Activated CD4-positive, alpha-beta T cell treated with anti-CD3 and anti-CD28 coated beads, Interleukin-2, amount 10 ng/mL, durations not matched to agents 24 days and 14 days (primary cell): ENCODE measurements at regions not wholly inside any gene's neighbourhood (a gene's known extent, or its start where the extent isn't known, plus 50 kb on each side); places are given as distances from the start of the nearest gene placed in this dataset.
"Not testable (repeated sequence)": the region's sequence is repeated elsewhere in the genome, so short reads cannot be mapped to it uniquely, and the experiment has no call there.

Source experiments
- DNase-seq: peaks from one replicate; pipeline ENCODE4 v3.0.0; 2022
- H3K27ac Mint-ChIP-seq: one replicate; pipeline ENCODE4 v1.8.0; 2022; ENCODE audit warnings: mild to moderate bottlenecking, mixed read lengths
- H3K27me3 Mint-ChIP-seq: one replicate; pipeline ENCODE4 v1.8.0; 2022; ENCODE audit warnings: mixed read lengths
- H3K36me3 Mint-ChIP-seq: one replicate; pipeline ENCODE4 v1.8.0; 2022; ENCODE audit warnings: low read depth, mild to moderate bottlenecking, mixed read lengths
- H3K4me1 Mint-ChIP-seq: one replicate; pipeline ENCODE4 v1.8.0; 2021; ENCODE audit warnings: mixed read lengths
- H3K4me3 Mint-ChIP-seq: one replicate; pipeline ENCODE4 v1.8.0; 2022; ENCODE audit warnings: mild to moderate bottlenecking, moderate library complexity, mixed read lengths
- H3K9me3 Mint-ChIP-seq: one replicate; pipeline ENCODE4 v1.8.0; 2021; ENCODE audit warnings: mixed read lengths
- intact Hi-C: fragments of 100-400 bp; cut with micrococcal nuclease; formaldehyde crosslinking; loops from one replicate; pipeline ENCODE4 v1.15.1; 2023

GRCh38 chr2:14975381-14975780 is 342.9 kb downstream of the LRATD1 start:
- Mint-ChIP-seq H3K4me3 (no peak overlapping the region), H3K27me3 (peaks cover 14% of the 10 kb centered on the region), H3K4me1 (peaks cover 3% of the 10 kb centered on the region), H3K36me3 (no peaks in the 10 kb centered on the region), H3K9me3 (peaks cover 10% of the 10 kb centered on the region), H3K27ac (no peak overlapping the region)
- no peak for DNase-seq
- intact Hi-C loops: no loop called here

DNA sequence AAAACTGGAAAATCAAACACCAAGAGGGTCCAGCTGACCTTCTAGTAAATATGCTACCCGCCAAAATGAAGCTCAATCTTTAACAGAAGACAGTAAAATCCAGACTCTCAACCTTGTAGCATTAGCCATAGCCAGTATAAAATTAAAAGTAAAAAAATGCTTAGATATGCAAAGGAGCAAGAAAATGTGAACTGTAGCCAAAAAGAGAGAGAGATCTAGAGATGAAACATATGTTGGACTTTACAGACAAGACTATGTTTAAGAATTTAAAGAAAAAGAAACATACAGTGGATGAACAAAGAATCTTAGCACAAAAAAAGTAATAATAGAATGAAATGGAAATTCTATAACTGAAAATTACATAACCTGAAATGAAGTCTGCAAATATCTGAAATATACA is 344.5 kb downstream of the LRATD1 start:
- peaks cover 3% of the 10 kb centered on the region for H3K4me1 Mint-ChIP-seq
- intact Hi-C loops: no loop called here
- H3K4me3 Mint-ChIP-seq: no peak overlapping the region

DNA sequence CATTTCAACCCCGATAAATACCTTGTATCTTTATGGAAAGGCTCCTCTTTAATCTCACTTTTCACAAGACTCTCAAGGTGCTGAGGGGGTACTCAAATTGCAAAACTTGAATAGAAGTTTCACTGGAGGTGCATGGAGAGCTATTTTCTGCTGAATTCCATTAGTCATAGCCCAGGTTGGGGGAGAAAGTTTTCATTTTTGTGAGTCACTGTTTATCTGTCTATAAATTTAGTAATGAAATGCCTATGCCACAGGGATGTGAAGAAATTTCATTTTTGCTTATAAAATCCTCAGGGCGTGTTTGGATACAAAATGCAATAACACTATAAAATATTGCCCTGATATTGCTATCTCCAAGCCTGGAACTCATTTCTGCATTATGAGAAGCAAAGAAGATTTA is 346.3 kb downstream of the LRATD1 start:
- intact Hi-C loops: no loop called here
- Mint-ChIP-seq H3K4me1 (peaks cover 3% of the 10 kb centered on the region), H3K27ac (no peak overlapping the region), H3K27me3 (peaks cover 21% of the 10 kb centered on the region), H3K4me3 (no peak overlapping the region), H3K9me3 (peaks cover 4% of the 10 kb centered on the region), H3K36me3 (no peaks in the 10 kb centered on the region)
- no peak for DNase-seq

More for the DNA sequence above, 344.5 kb downstream of the LRATD1 start:
- Mint-ChIP-seq H3K27ac (no peak overlapping the region), H3K36me3 (no peaks in the 10 kb centered on the region), H3K27me3 (peaks cover 18% of the 10 kb centered on the region), H3K9me3 (peaks cover 5% of the 10 kb centered on the region)
- DNase-seq: no peak

DNA sequence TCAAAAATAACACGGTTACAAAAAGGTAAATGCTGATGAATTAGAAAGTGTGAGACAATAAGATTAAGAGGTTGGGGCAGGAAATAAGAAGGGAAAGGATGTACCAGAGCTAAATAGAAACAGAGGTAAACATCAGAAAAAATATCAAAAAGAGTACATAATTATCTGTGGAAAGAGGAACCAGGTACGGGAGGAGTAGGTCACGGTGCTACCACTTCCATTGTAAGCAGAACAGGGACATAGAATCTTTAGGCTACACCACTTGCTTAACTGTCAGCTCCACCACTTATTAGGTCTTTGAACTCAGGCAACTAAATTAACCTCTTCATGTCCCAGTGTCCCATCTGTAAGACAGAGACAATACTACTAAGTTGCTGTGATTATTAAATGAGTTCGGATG is 350.3 kb downstream of the LRATD1 start:
- Mint-ChIP-seq H3K4me1 (peaks cover 3% of the 10 kb centered on the region), H3K4me3 (no peak overlapping the region), H3K9me3 (peaks cover 4% of the 10 kb centered on the region), H3K36me3 (no peaks in the 10 kb centered on the region), H3K27ac (no peak overlapping the region), H3K27me3 (peaks cover 20% of the 10 kb centered on the region)
- no peak for DNase-seq
- intact Hi-C loops: no loop called here

DNA sequence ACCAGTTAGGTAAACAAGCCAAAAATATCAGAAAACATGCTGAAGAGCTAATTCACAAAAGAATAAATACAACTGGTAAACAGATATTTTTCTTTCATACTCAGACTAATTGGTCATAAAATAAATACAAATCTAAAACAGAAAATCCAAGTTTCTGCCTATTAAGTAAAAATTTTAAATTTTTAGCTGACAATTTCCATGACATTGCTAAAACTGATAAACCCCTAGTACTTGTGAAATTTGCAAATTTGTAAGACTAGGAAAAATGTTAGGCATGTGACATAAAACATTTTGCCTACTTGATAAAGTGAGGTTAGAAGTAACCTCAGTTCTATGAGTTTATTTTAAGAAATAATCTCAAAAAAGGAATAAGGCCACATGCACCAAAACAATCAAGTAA is 356.1 kb downstream of the LRATD1 start:
- Mint-ChIP-seq H3K4me3 (no peak overlapping the region), H3K4me1 (no peaks in the 10 kb centered on the region), H3K9me3 (no peaks in the 10 kb centered on the region), H3K27me3 (peaks cover 10% of the 10 kb centered on the region), H3K36me3 (no peaks in the 10 kb centered on the region), H3K27ac (no peak overlapping the region)
- intact Hi-C loops: no loop called here
- no peak for DNase-seq

DNA sequence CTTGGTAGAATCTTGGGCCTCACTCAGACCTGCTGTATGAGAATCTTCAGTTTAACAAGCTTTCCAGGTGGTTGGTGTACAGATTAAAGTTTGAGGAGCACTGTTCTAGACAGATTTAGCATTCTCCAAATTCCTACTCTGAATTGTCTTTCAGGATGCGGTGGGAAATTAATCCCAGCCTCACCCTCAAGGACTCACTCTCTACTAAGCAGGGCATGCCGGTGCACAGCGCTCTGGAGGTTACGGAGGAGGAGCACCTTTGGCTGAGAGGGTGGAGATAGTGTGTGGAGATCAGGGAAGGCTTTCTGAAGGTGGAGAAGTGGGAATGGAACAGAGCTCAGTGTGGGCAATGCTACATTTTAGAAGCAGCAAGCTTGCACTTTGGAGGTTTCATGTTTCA is 359.2 kb downstream of the LRATD1 start:
- H3K27me3 Mint-ChIP-seq: peaks cover 5% of the 10 kb centered on the region
- H3K4me3 Mint-ChIP-seq: no peak overlapping the region
- H3K4me1 Mint-ChIP-seq: no peaks in the 10 kb centered on the region
- no peaks in the 10 kb centered on the region for H3K36me3 Mint-ChIP-seq
- no peaks in the 10 kb centered on the region for H3K9me3 Mint-ChIP-seq
- DNase-seq: no peak
- intact Hi-C loops: no loop called here
- H3K27ac Mint-ChIP-seq: no peak overlapping the region

DNA sequence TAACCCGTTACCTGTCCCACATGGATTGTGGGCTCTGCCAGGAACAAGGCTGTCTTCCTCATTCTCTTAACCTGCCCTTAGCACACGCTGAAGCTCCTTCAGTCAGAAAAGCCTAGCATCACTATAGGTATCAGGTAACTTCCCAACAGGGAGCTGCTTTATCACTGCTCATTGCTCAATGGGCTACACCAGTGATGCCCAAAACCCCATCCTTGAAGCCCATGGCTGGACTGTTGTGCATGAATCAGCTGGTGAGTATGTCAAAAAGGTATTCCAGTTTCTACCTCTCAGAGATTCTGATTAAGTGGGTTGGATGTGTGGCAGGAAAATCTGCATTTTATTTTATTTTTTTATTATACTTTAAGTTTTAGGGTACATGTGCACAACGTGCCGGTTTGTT is 362.2 kb downstream of the LRATD1 start:
- intact Hi-C loops: no loop called here
- DNase-seq: no peak
- Mint-ChIP-seq H3K4me1 (no peaks in the 10 kb centered on the region), H3K27ac (no peak overlapping the region), H3K36me3 (no peaks in the 10 kb centered on the region), H3K9me3 (no peaks in the 10 kb centered on the region), H3K27me3 (peaks cover 2% of the 10 kb centered on the region), H3K4me3 (no peak overlapping the region)

- H3K27me3 Mint-ChIP-seq: peaks cover 2% of the 10 kb centered on the region
- H3K4me3 Mint-ChIP-seq: no peak overlapping the region
- no peaks in the 10 kb centered on the region for H3K9me3 Mint-ChIP-seq
- H3K36me3 Mint-ChIP-seq: no peaks in the 10 kb centered on the region
- H3K4me1 Mint-ChIP-seq: no peaks in the 10 kb centered on the region
- DNase-seq: no peak
- intact Hi-C loops: no loop called here
- H3K27ac Mint-ChIP-seq: no peak overlapping the region
These were observed 364.0 kb downstream of the LRATD1 start for GRCh38 chr2:14996351-14997014.

GRCh38 chr2:14998546-14998945 is 366.0 kb downstream of the LRATD1 start:
- intact Hi-C loops: no loop called here
- no peak overlapping the region for H3K4me3 Mint-ChIP-seq

DNA sequence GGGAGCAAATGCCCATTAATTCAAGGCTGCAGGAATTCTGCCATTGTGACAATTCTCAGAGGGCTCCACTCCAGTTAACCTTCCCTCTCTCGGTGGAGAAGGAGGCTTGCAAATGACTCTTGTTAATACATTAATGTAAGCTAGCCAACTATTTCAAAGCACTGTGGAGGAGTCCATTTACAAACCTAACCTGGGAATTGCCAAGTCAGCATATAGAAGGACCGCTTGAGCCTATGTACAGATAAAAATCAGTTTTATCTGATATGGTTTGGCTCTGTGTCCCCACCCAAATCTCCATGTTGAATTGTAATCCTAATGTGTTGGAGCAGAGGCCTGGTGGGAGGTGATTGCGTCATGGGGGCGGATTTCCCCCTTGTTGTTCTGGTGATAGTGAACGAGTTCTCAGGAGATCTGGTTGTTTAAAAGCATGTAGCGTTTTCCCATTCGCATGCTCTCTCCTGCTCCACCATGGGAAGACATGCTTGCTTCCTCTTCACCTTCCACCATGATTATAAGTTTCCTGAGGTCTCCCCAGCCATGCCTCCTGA is 366.7 kb downstream of the LRATD1 start:
- Mint-ChIP-seq H3K36me3 (no peaks in the 10 kb centered on the region), H3K4me1 (no peaks in the 10 kb centered on the region), H3K4me3 (no peak overlapping the region), H3K9me3 (no peaks in the 10 kb centered on the region), H3K27me3 (peaks cover 2% of the 10 kb centered on the region), H3K27ac (no peak overlapping the region)
- no peak for DNase-seq
- intact Hi-C loops: no loop called here

More at GRCh38 chr2:14998546-14998945, 366.0 kb downstream of the LRATD1 start:
- peaks cover 2% of the 10 kb centered on the region for H3K27me3 Mint-ChIP-seq
- no peak overlapping the region for H3K27ac Mint-ChIP-seq
- no peaks in the 10 kb centered on the region for H3K9me3 Mint-ChIP-seq
- no peaks in the 10 kb centered on the region for H3K36me3 Mint-ChIP-seq
- H3K4me1 Mint-ChIP-seq: no peaks in the 10 kb centered on the region
- no peak for DNase-seq

DNA sequence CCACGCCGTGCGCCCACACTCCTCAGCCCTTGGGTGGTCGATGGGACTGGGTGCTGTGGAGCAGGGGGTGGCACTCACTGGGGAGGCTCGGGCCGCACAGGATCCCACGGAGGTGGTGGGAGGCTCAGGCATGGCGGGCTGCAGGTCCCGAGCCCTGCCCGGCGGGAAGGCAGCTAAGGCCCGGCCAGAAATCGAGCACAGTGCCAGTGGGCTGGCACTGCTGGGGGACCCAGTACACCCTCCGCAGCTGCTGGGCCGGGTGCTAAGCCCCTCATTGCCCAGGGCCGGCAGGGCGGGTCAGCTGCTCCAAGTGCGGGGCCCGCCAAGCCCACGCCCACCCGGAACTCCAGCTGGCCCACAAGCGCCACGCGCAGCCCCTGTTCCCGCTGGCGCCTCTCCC is 370.0 kb downstream of the LRATD1 start:
- H3K4me3 Mint-ChIP-seq, H3K36me3 Mint-ChIP-seq, H3K4me1 Mint-ChIP-seq, intact Hi-C loops, H3K27me3 Mint-ChIP-seq, DNase-seq, H3K9me3 Mint-ChIP-seq, H3K27ac Mint-ChIP-seq: not testable (repeated sequence)

GRCh38 chr2:15006667-15007066 is 374.1 kb downstream of the LRATD1 start:
- Mint-ChIP-seq H3K4me1 (peaks cover 4% of the 10 kb centered on the region), H3K27me3 (peaks cover 2% of the 10 kb centered on the region), H3K9me3 (peaks cover 6% of the 10 kb centered on the region), H3K4me3 (no peak overlapping the region), H3K27ac (no peak overlapping the region), H3K36me3 (no peaks in the 10 kb centered on the region)
- no peak for DNase-seq
- intact Hi-C loops: no loop called here

GRCh38 chr2:15009681-15010080 is 377.2 kb downstream of the LRATD1 start:
- H3K27ac Mint-ChIP-seq: no peak overlapping the region
- no peak overlapping the region for H3K4me3 Mint-ChIP-seq
- no peak for DNase-seq
- peaks cover 3% of the 10 kb centered on the region for H3K27me3 Mint-ChIP-seq
- H3K4me1 Mint-ChIP-seq: peaks cover 4% of the 10 kb centered on the region
- intact Hi-C loops: no loop called here
- no peaks in the 10 kb centered on the region for H3K36me3 Mint-ChIP-seq
- H3K9me3 Mint-ChIP-seq: peaks cover 14% of the 10 kb centered on the region

GRCh38 chr2:15010346-15010745 is 377.8 kb downstream of the LRATD1 start:
- H3K9me3 Mint-ChIP-seq: peaks cover 14% of the 10 kb centered on the region
- intact Hi-C loops: no loop called here
- H3K4me1 Mint-ChIP-seq: peaks cover 4% of the 10 kb centered on the region
- peaks cover 2% of the 10 kb centered on the region for H3K27me3 Mint-ChIP-seq
- no peak overlapping the region for H3K4me3 Mint-ChIP-seq
- H3K27ac Mint-ChIP-seq: no peak overlapping the region
- H3K36me3 Mint-ChIP-seq: no peaks in the 10 kb centered on the region
- DNase-seq: no peak

- no peaks in the 10 kb centered on the region for H3K36me3 Mint-ChIP-seq
- H3K27ac Mint-ChIP-seq: no peak overlapping the region
- H3K4me3 Mint-ChIP-seq: no peak overlapping the region
- intact Hi-C loops: no loop called here
- H3K27me3 Mint-ChIP-seq: peaks cover 7% of the 10 kb centered on the region
- H3K9me3 Mint-ChIP-seq: no peaks in the 10 kb centered on the region
- DNase-seq: no peak
- no peaks in the 10 kb centered on the region for H3K4me1 Mint-ChIP-seq
These were observed 386.3 kb downstream of the LRATD1 start for GRCh38 chr2:15018814-15019213.
